Endothelial cell of umbilical vein (primary cell): ENCODE measurements at regions not wholly inside any gene's neighbourhood (a gene's known extent, or its start where the extent isn't known, plus 50 kb on each side); places are given as distances from the start of the nearest gene placed in this dataset.

Source experiments
- BruUV-seq: library from RNA; stranded (reverse); fragments of 400-500 nt; replicated peaks from 2 replicates; lab custom pipeline; 2021; lab: Mats Ljungman, UMichigan
- CTCF ChIA-PET: fragments of 300-600, 350-600 bp; sonication (Branson Sonifier 250); formaldehyde crosslinking; loops from one replicate; lab custom pipeline; 2021; ENCODE audit warnings: antibody characterized with exemption, inconsistent platforms; lab: Charles Lee
- POLR2A ChIA-PET: fragments of 300-600, 350-600 bp; sonication (Branson Sonifier 250); formaldehyde crosslinking; loops from one replicate; lab custom pipeline; 2021; ENCODE audit warnings: antibody characterized with exemption, inconsistent platforms; lab: Charles Lee
- DNase-seq: peaks from one replicate; pipeline ENCODE4 v3.0.0-alpha.2; 2011; ENCODE audit warnings: low read depth, low spot score
- FAIRE-seq: peaks from 2 replicates; lab custom pipeline; 2011; peaks lifted over from hg19 to GRCh38; lab: Jason Lieb, UNC
- H2AFZ ChIP-seq: 2 replicates; pipeline ENCODE4 v1.6.0; 2012; ENCODE audit warnings: low read depth, low read length, control low read depth, inconsistent platforms
- H3K27ac ChIP-seq: 2 replicates; pipeline ENCODE4 v1.5.1; 2011; ENCODE audit warnings: low read depth, mild to moderate bottlenecking, control low read depth, low read length, moderate library complexity; ENCODE audit not compliant: insufficient read depth
- H3K27me3 ChIP-seq, 2 experiments: 2 replicates each; pipeline versions ENCODE4 v1.6.0 to v1.6.1; 2011; ENCODE audit warnings: low read length in 2 of 2, mixed read lengths in 1 of 2; ENCODE audit not compliant: control insufficient read depth in 2 of 2, insufficient read depth in 2 of 2
- H3K36me3 ChIP-seq, 2 experiments: 2 replicates in 1 of 2; 3 replicates in 1 of 2; pipeline ENCODE4 v1.5.1; 2011; ENCODE audit warnings: low read length in 2 of 2, mild to moderate bottlenecking in 1 of 2, moderate library complexity in 1 of 2; ENCODE audit not compliant: control insufficient read depth in 2 of 2, insufficient read depth in 2 of 2; ENCODE audit errors: extremely low read depth in 1 of 2
- H3K4me1 ChIP-seq: 3 replicates; pipeline ENCODE4 v1.5.1; 2011; ENCODE audit warnings: mild to moderate bottlenecking, low read length; ENCODE audit not compliant: control insufficient read depth, insufficient read depth; ENCODE audit errors: extremely low read depth
- H3K4me2 ChIP-seq: 2 replicates; pipeline ENCODE4 v1.6.1; 2011; ENCODE audit warnings: low read length, control low read depth, mixed read lengths; ENCODE audit not compliant: insufficient read depth
- H3K4me3 ChIP-seq, 3 experiments: fragments of 200-600 bp in 1 of 3; sonication (generic), shearing (Covaris generic) in 1 of 3; replicated peaks in 1 of 3; 2 replicates each; pipeline ENCODE4 v1.5.1; 2011 to 2016; ENCODE audit warnings: control low read depth in 3 of 3, low read length in 3 of 3, mild to moderate bottlenecking in 2 of 3, inconsistent platforms in 1 of 3, low read depth in 1 of 3, moderate library complexity in 1 of 3; ENCODE audit not compliant: insufficient read depth in 1 of 3
- H3K79me2 ChIP-seq: 2 replicates; pipeline ENCODE4 v1.6.0; 2012; ENCODE audit warnings: low read length, inconsistent platforms; ENCODE audit not compliant: control insufficient read depth, insufficient read depth
- H3K9ac ChIP-seq: replicated peaks from 2 replicates; pipeline ENCODE3; 2011; ENCODE audit warnings: low read length, control low read depth; ENCODE audit not compliant: insufficient read depth; ENCODE audit errors: extremely low read depth
- H3K9me1 ChIP-seq: replicated peaks from 3 replicates; pipeline ENCODE4 v1.6.0; 2011; ENCODE audit warnings: mild to moderate bottlenecking, low read length; ENCODE audit not compliant: control insufficient read depth, insufficient read depth; ENCODE audit errors: extremely low read depth
- H3K9me3 ChIP-seq: replicated peaks from 2 replicates; pipeline ENCODE4 v1.5.1; 2012; ENCODE audit warnings: low read length, inconsistent platforms; ENCODE audit not compliant: control insufficient read depth, insufficient read depth
- H4K20me1 ChIP-seq: replicated peaks from 2 replicates; pipeline ENCODE3; 2011; ENCODE audit warnings: mild to moderate bottlenecking, low read length; ENCODE audit not compliant: control insufficient read depth, insufficient read depth; ENCODE audit errors: extremely low read depth
- CTCF ChIP-seq, 2 donors: IDR thresholded peaks; 1 replicate in 1 of 2; 2 replicates in 1 of 2; pipeline ENCODE4 v1.5.1; 2011; ENCODE audit warnings: low read length in 2 of 2, mild to moderate bottlenecking in 2 of 2, moderate library complexity in 2 of 2, control low read depth in 1 of 2, inconsistent platforms in 1 of 2, low read depth in 1 of 2; ENCODE audit not compliant: insufficient read depth in 1 of 2; ENCODE audit errors: extremely low read depth in 1 of 2
- EZH2 ChIP-seq: IDR thresholded peaks from 2 replicates; pipeline ENCODE4 v1.6.1; 2012; ENCODE audit warnings: borderline replicate concordance, low read depth, mild to moderate bottlenecking, moderate library complexity, low read length, inconsistent platforms; ENCODE audit not compliant: severe bottlenecking
- FOS ChIP-seq: IDR thresholded peaks from 2 replicates; pipeline ENCODE4 v1.6.1; 2011; ENCODE audit warnings: mild to moderate bottlenecking, low read length, moderate library complexity, borderline replicate concordance; ENCODE audit not compliant: insufficient read depth
- GATA2 ChIP-seq: IDR thresholded peaks from 2 replicates; pipeline ENCODE4 v1.7.0; 2011; ENCODE audit warnings: low read depth, mild to moderate bottlenecking, moderate library complexity, mixed read lengths, low read length; ENCODE audit not compliant: insufficient read length, insufficient read depth
- JUN ChIP-seq: IDR thresholded peaks from 2 replicates; pipeline ENCODE4 v1.6.1; 2011; ENCODE audit warnings: borderline replicate concordance, low read depth; ENCODE audit not compliant: insufficient read length, insufficient read depth
- MAX ChIP-seq: IDR thresholded peaks from 2 replicates; pipeline ENCODE4 v1.6.1; 2011; ENCODE audit not compliant: insufficient read depth, insufficient read length
- MYC ChIP-seq: IDR thresholded peaks from one replicate; pipeline ENCODE4 v1.6.1; 2011; ENCODE audit warnings: mild to moderate bottlenecking, low read depth, low read length
- POLR2A ChIP-seq: IDR thresholded peaks from 2 replicates; pipeline ENCODE4 v1.6.1; 2012; ENCODE audit warnings: low read depth, mild to moderate bottlenecking, control low read depth, low read length
- POLR2AphosphoS5 ChIP-seq: IDR thresholded peaks from 2 replicates; pipeline ENCODE4 v1.6.1; 2012; ENCODE audit warnings: low read depth, mild to moderate bottlenecking, control low read depth, low read length, moderate library complexity; ENCODE audit not compliant: insufficient read depth
- dilution Hi-C: fragments of 300-500 bp; cut with MboI; formaldehyde crosslinking; loops from one replicate; pipeline ENCODE4 v1.15.0; 2019; ENCODE audit warnings: low sequenced_read_pairs; ENCODE audit not compliant: extremely low pct_ligation_motif_present
- intact Hi-C: fragments of 100-400 bp; cut with micrococcal nuclease; formaldehyde crosslinking; loops from one replicate; pipeline ENCODE4 v1.10.0; 2022

GRCh38 chr22:23471698-23472097 is 108.4 kb downstream of the IGLL1 start:
- FAIRE-seq, result no peak
- DNase-seq, result no peak
- dilution Hi-C loops (no loop called here), intact Hi-C loops (no loop called here)
- ChIA-PET POLR2A (no interaction called here), CTCF (interaction anchor here (1.1 kb wide), 1 partner anchor 9 kb away, joined by 3 read pairs; no protein-coding TSS in a partner anchor)
- Histone ChIP-seq H3K9ac (no peak overlapping the region), H3K27ac (no peak overlapping the region), H3K79me2 (no peaks in the 10 kb centered on the region), H3K9me1 (no peaks in the 10 kb centered on the region), H3K4me3 (no peak overlapping the region), H3K4me1 (no peaks in the 10 kb centered on the region), H3K27me3 (peaks cover 0 to 4% of the 10 kb centered on the region in 2 experiments), H2AFZ (no peak overlapping the region), H4K20me1 (no peaks in the 10 kb centered on the region), H3K36me3 (no peaks in the 10 kb centered on the region), H3K4me2 (no peak overlapping the region), H3K9me3 (no peaks in the 10 kb centered on the region)
- no peak for TF ChIP-seq MAX
- no peak for TF ChIP-seq GATA2
- TF ChIP-seq EZH2, result no peak
- TF ChIP-seq POLR2A, result no peak
- no peak for TF ChIP-seq CTCF (IDR thresholded peaks at IDR 0.05; ENCODE audit: extremely low read depth in 1 of 2, insufficient read depth in 1 of 2, low read depth in 1 of 2, low read length in 2 of 2)
- BruUV-seq, result no TSS peak

DNA sequence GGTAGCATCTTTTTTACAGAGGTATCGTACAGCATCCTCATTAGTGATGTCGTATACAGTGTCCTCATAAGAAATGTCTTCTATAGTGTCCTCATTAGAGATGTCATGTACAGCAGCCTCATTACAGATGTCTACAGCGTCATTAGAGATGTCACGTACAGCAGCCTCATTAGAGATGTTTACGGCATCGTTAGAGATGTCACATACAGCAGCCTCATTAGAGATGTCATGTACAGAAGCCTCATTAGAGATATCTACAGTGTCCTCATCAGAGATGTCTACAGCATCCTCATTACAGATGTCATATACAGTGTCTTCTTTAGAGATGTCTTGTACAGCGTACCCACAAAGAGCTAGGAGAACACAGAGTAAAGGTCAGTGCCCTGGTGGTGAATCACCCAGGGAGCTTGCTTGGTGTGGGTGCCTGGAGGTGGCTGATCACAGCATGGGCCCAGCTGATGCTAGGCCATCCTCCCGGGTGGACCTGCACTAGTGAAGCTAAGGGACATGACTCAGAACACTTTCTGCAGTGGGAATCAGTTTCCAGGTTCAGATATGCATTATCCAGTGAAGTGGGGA is 109.2 kb downstream of the IGLL1 start:
- H3K27ac ChIP-seq, result no peak overlapping the region
- no peak overlapping the region for H3K9ac ChIP-seq
- no peaks in the 10 kb centered on the region for H3K79me2 ChIP-seq
- no peaks in the 10 kb centered on the region for H3K4me1 ChIP-seq
- FAIRE-seq (no peak), DNase-seq (no peak)
- peaks cover 0 to 4% of the 10 kb centered on the region in 2 experiments for H3K27me3 ChIP-seq
- H3K36me3 ChIP-seq, result no peaks in the 10 kb centered on the region
- no TSS peak for BruUV-seq
- H4K20me1 ChIP-seq, result no peaks in the 10 kb centered on the region
- H3K4me3 ChIP-seq, result no peak overlapping the region
- intact Hi-C loops (no loop called here), dilution Hi-C loops (no loop called here)
- no peaks in the 10 kb centered on the region for H3K9me1 ChIP-seq
- no peak overlapping the region for H3K4me2 ChIP-seq
- no peak for TF ChIP-seq POLR2AphosphoS5
- TF ChIP-seq GATA2, result no peak
- no peak for TF ChIP-seq MYC
- TF ChIP-seq FOS, result no peak
- no peak for TF ChIP-seq CTCF (IDR thresholded peaks at IDR 0.05; ENCODE audit: extremely low read depth in 1 of 2, insufficient read depth in 1 of 2, low read depth in 1 of 2, low read length in 2 of 2)
- no peak for TF ChIP-seq JUN
- TF ChIP-seq POLR2A, result no peak
- no peak for TF ChIP-seq MAX
- TF ChIP-seq EZH2, result no peak
- H3K9me3 ChIP-seq, result no peaks in the 10 kb centered on the region
- H2AFZ ChIP-seq, result no peak overlapping the region
- POLR2A ChIA-PET, result no interaction called here
- CTCF ChIA-PET, result interaction anchor here (1.1 kb wide), 1 partner anchor 10 kb away, joined by 3 read pairs; no protein-coding TSS in a partner anchor
